ENCODE measurements at regions not wholly inside any gene's neighbourhood (a gene's known extent, or its start where the extent isn't known, plus 50 kb on each side); places are given as distances from the start of the nearest gene placed in this dataset.

GRCh38 chr16:62102588-62102987, 66.3 kb upstream of the CDH8 start:
- Histone ChIP-seq H3K4me2 (ENCODE audit: low read length) (no peak overlapping the region), H4K20me1 (ENCODE audit: control insufficient read depth, insufficient read depth, low read depth, low read length) (no peaks in the 10 kb centered on the region), H3K79me2 (ENCODE audit: control insufficient read depth, low read length) (no peaks in the 10 kb centered on the region), H3K4me1 (ENCODE audit: control insufficient read depth, low read length) (no peaks in the 10 kb centered on the region), H3F3A (ENCODE audit: control insufficient read depth, insufficient read depth) (no peaks in the 10 kb centered on the region), H3K9me3 (ENCODE audit: control insufficient read depth, insufficient read depth, low read length) (no peaks in the 10 kb centered on the region), H3K36me3 (ENCODE audit: control insufficient read depth, low read length) (no peaks in the 10 kb centered on the region), H3K9me2 (replicated peaks; ENCODE audit: control insufficient read depth, low read length) (no peaks in the 10 kb centered on the region; the same call in 1 of the 2 replicates), H3K27me3 (ENCODE audit: control insufficient read depth, low read length) (no peaks in the 10 kb centered on the region), H3K4me3 (ENCODE audit: low read length) (no peak overlapping the region), H3K27ac (ENCODE audit: low read depth, low read length) (no peak overlapping the region)
- no peak for TF ChIP-seq CTCF (IDR thresholded peaks at IDR 0.05; ENCODE audit: low read depth, low read length, poor library complexity, severe bottlenecking)
- TF ChIP-seq EZH2phosphoT487 (IDR thresholded peaks at IDR 0.05; ENCODE audit: borderline replicate concordance, low read length) = no peak

- no peak overlapping the region for H3K4me3 ChIP-seq (ENCODE audit: low read length)
- H3K36me3 ChIP-seq (ENCODE audit: control insufficient read depth, low read length) = no peaks in the 10 kb centered on the region
- no peak overlapping the region for H3K27ac ChIP-seq (ENCODE audit: low read depth, low read length)
- H3K4me1 ChIP-seq (ENCODE audit: control insufficient read depth, low read length) = no peaks in the 10 kb centered on the region
- TF ChIP-seq EZH2phosphoT487 (IDR thresholded peaks at IDR 0.05; ENCODE audit: borderline replicate concordance, low read length) (no peak), CTCF (IDR thresholded peaks at IDR 0.05; ENCODE audit: low read depth, low read length, poor library complexity, severe bottlenecking) (no peak)
- no peaks in the 10 kb centered on the region; the same call in 1 of the 2 replicates for H3K9me2 ChIP-seq (replicated peaks; ENCODE audit: control insufficient read depth, low read length)
- no peaks in the 10 kb centered on the region for H3K9me3 ChIP-seq (ENCODE audit: control insufficient read depth, insufficient read depth, low read length)
- H4K20me1 ChIP-seq (ENCODE audit: control insufficient read depth, insufficient read depth, low read depth, low read length) = no peaks in the 10 kb centered on the region
- H3F3A ChIP-seq (ENCODE audit: control insufficient read depth, insufficient read depth) = no peaks in the 10 kb centered on the region
- H3K27me3 ChIP-seq (ENCODE audit: control insufficient read depth, low read length) = no peaks in the 10 kb centered on the region
- H3K4me2 ChIP-seq (ENCODE audit: low read length) = no peak overlapping the region
- no peaks in the 10 kb centered on the region for H3K79me2 ChIP-seq (ENCODE audit: control insufficient read depth, low read length)
These were observed 64.4 kb upstream of the CDH8 start for GRCh38 chr16:62100651-62101050.

GRCh38 chr16:62089715-62090114, 53.5 kb upstream of the CDH8 start:
- no peak overlapping the region for H3K27ac ChIP-seq (ENCODE audit: low read depth, low read length)

More at GRCh38 chr16:62089715-62090114, 53.5 kb upstream of the CDH8 start:
- Histone ChIP-seq H3K4me1 (ENCODE audit: control insufficient read depth, low read length) (no peaks in the 10 kb centered on the region), H3F3A (ENCODE audit: control insufficient read depth, insufficient read depth) (no peaks in the 10 kb centered on the region), H3K36me3 (ENCODE audit: control insufficient read depth, low read length) (no peaks in the 10 kb centered on the region), H3K27me3 (ENCODE audit: control insufficient read depth, low read length) (no peaks in the 10 kb centered on the region), H3K4me2 (ENCODE audit: low read length) (no peak overlapping the region), H3K9me2 (replicated peaks; ENCODE audit: control insufficient read depth, low read length) (no peaks in the 10 kb centered on the region), H3K79me2 (ENCODE audit: control insufficient read depth, low read length) (no peaks in the 10 kb centered on the region), H3K4me3 (ENCODE audit: low read length) (no peak overlapping the region), H4K20me1 (ENCODE audit: control insufficient read depth, insufficient read depth, low read depth, low read length) (no peaks in the 10 kb centered on the region), H3K9me3 (ENCODE audit: control insufficient read depth, insufficient read depth, low read length) (no peaks in the 10 kb centered on the region)
- TF ChIP-seq EZH2phosphoT487 (IDR thresholded peaks at IDR 0.05; ENCODE audit: borderline replicate concordance, low read length) (no peak), CTCF (IDR thresholded peaks at IDR 0.05; ENCODE audit: low read depth, low read length, poor library complexity, severe bottlenecking) (no peak)

Measured in DOHH2 (cell line).